GM06990 (cell line): ENCODE measurements at regions not wholly inside any gene's neighbourhood (a gene's known extent, or its start where the extent isn't known, plus 50 kb on each side); places are given as distances from the start of the nearest gene placed in this dataset.

Experiments
- DNase-seq: peaks from one replicate; pipeline ENCODE4 v3.0.0-alpha.2; 2011; ENCODE audit not compliant: insufficient read length; ENCODE audit errors: extremely low read depth
- H3K27me3 ChIP-seq: replicated peaks from 2 replicates; pipeline ENCODE4 v1.6.0; 2011; ENCODE audit warnings: low read length; ENCODE audit not compliant: control insufficient read depth, insufficient read depth
- H3K36me3 ChIP-seq: 2 replicates; pipeline ENCODE4 v1.5.1; 2011; ENCODE audit warnings: low read length; ENCODE audit not compliant: control insufficient read depth, insufficient read depth
- H3K4me3 ChIP-seq: replicated peaks from 2 replicates; pipeline ENCODE4 v1.5.1; 2011; ENCODE audit warnings: low read depth, mild to moderate bottlenecking, control low read depth, low read length
- CTCF ChIP-seq: IDR thresholded peaks from 2 replicates; pipeline ENCODE4 v1.5.1; 2011; ENCODE audit warnings: low read length, control low read depth, mild to moderate bottlenecking, inconsistent platforms; ENCODE audit not compliant: insufficient read depth, poor library complexity, severe bottlenecking

- no peaks in the 10 kb centered on the region for H3K27me3 ChIP-seq
- DNase-seq, result no peak
- no peak for TF ChIP-seq CTCF
- H3K36me3 ChIP-seq, result no peaks in the 10 kb centered on the region
- H3K4me3 ChIP-seq, result no peak overlapping the region
Measured at GRCh38 chr19:23855676-23856075, 59.0 kb upstream of the ZNF726 start.

- TF ChIP-seq CTCF, result no peak
- DNase-seq, result no peak
Measured at GRCh38 chr19:23851966-23852365, 62.7 kb upstream of the ZNF726 start.

GRCh38 chr19:23832717-23833327, 74.1 kb upstream of the ZNF681 start:
- no peaks in the 10 kb centered on the region for H3K36me3 ChIP-seq
- no peak for TF ChIP-seq CTCF
- H3K27me3 ChIP-seq, result no peaks in the 10 kb centered on the region
- no peak for DNase-seq
- no peak overlapping the region for H3K4me3 ChIP-seq

More at GRCh38 chr19:23851966-23852365, 62.7 kb upstream of the ZNF726 start:
- H3K36me3 ChIP-seq, result no peaks in the 10 kb centered on the region
- no peak overlapping the region for H3K4me3 ChIP-seq
- no peaks in the 10 kb centered on the region for H3K27me3 ChIP-seq

- H3K4me3 ChIP-seq, result no peak overlapping the region
- no peaks in the 10 kb centered on the region for H3K36me3 ChIP-seq
- DNase-seq, result peak; percentile 14
- peak; percentile 24 for TF ChIP-seq CTCF
- H3K27me3 ChIP-seq, result no peaks in the 10 kb centered on the region
Measured at GRCh38 chr19:23823952-23824389, 65.3 kb upstream of the ZNF681 start.

GRCh38 chr19:23822735-23823134, 64.0 kb upstream of the ZNF681 start:
- Histone ChIP-seq H3K27me3 (no peaks in the 10 kb centered on the region), H3K4me3 (no peak overlapping the region), H3K36me3 (no peaks in the 10 kb centered on the region)
- DNase-seq, result no peak
- TF ChIP-seq CTCF, result no peak

GRCh38 chr19:23817519-23817918, 58.8 kb upstream of the ZNF681 start:
- no peaks in the 10 kb centered on the region for H3K27me3 ChIP-seq
- H3K4me3 ChIP-seq, result no peak overlapping the region
- no peaks in the 10 kb centered on the region for H3K36me3 ChIP-seq
- no peak for DNase-seq
- peak; percentile 61 for TF ChIP-seq CTCF
